ENCODE measurements at regions not wholly inside any gene's neighbourhood (a gene's known extent, or its start where the extent isn't known, plus 50 kb on each side); places are given as distances from the start of the nearest gene placed in this dataset.

GRCh38 chr4:23005691-23006090 is 313.0 kb downstream of the GBA3 start:
- H3K9me3 ChIP-seq: no peaks in the 10 kb centered on the region
- no peaks in the 10 kb centered on the region for H3K27me3 ChIP-seq (ENCODE audit: low read depth)
- no peaks in the 10 kb centered on the region for H3K36me3 ChIP-seq
- intact Hi-C loops (cut with DNase I): no loop called here
- no peak overlapping the region for H3K27ac ChIP-seq
- ATAC-seq (no peak), DNase-seq (no peak)
- H3K4me3 ChIP-seq: no peak overlapping the region
- H3K4me1 ChIP-seq: no peaks in the 10 kb centered on the region
- no peak for TF ChIP-seq CTCF (IDR thresholded peaks at IDR 0.05)

- Histone ChIP-seq H3K4me1 (no peaks in the 10 kb centered on the region), H3K9me3 (no peaks in the 10 kb centered on the region), H3K27ac (no peak overlapping the region), H3K36me3 (no peaks in the 10 kb centered on the region), H3K4me3 (no peak overlapping the region), H3K27me3 (ENCODE audit: low read depth) (no peaks in the 10 kb centered on the region)
- no peak for ATAC-seq
- intact Hi-C loops (cut with DNase I): no loop called here
- TF ChIP-seq CTCF (IDR thresholded peaks at IDR 0.05): no peak
- DNase-seq: no peak
Measured at GRCh38 chr4:23001478-23001877, 308.7 kb downstream of the GBA3 start.

GRCh38 chr4:22999419-22999818 is 306.7 kb downstream of the GBA3 start:
- no peaks in the 10 kb centered on the region for H3K36me3 ChIP-seq
- ATAC-seq (no peak), DNase-seq (no peak)
- no peak for TF ChIP-seq CTCF (IDR thresholded peaks at IDR 0.05)
- H3K4me1 ChIP-seq: no peaks in the 10 kb centered on the region
- H3K27ac ChIP-seq: no peak overlapping the region
- H3K9me3 ChIP-seq: no peaks in the 10 kb centered on the region
- intact Hi-C loops (cut with DNase I): no loop called here
- no peak overlapping the region for H3K4me3 ChIP-seq
- H3K27me3 ChIP-seq (ENCODE audit: low read depth): no peaks in the 10 kb centered on the region

- intact Hi-C loops (cut with DNase I): no loop called here
- Histone ChIP-seq H3K27me3 (ENCODE audit: low read depth) (no peaks in the 10 kb centered on the region), H3K4me3 (no peak overlapping the region), H3K9me3 (no peaks in the 10 kb centered on the region), H3K27ac (no peak overlapping the region), H3K36me3 (no peaks in the 10 kb centered on the region), H3K4me1 (no peaks in the 10 kb centered on the region)
- ATAC-seq: no peak
- no peak for DNase-seq
- TF ChIP-seq CTCF (IDR thresholded peaks at IDR 0.05): no peak
Measured at GRCh38 chr4:22997358-22998224, 304.9 kb downstream of the GBA3 start.

GRCh38 chr4:22991576-22991975 is 298.8 kb downstream of the GBA3 start:
- TF ChIP-seq CTCF (IDR thresholded peaks at IDR 0.05): no peak

More at GRCh38 chr4:22991576-22991975, 298.8 kb downstream of the GBA3 start:
- DNase-seq: no peak
- Histone ChIP-seq H3K4me3 (no peak overlapping the region), H3K4me1 (no peaks in the 10 kb centered on the region), H3K36me3 (no peaks in the 10 kb centered on the region), H3K27ac (no peak overlapping the region), H3K9me3 (no peaks in the 10 kb centered on the region), H3K27me3 (ENCODE audit: low read depth) (no peaks in the 10 kb centered on the region)
- intact Hi-C loops (cut with DNase I): no loop called here
- ATAC-seq: no peak
